Right atrium auricular region (tissue), 2 donors: ENCODE measurements at regions not wholly inside any gene's neighbourhood (a gene's known extent, or its start where the extent isn't known, plus 50 kb on each side); places are given as distances from the start of the nearest gene placed in this dataset.

Source experiments
- DNase-seq: peaks from one replicate; pipeline ENCODE4 v3.0.0-alpha.2; 2019; ENCODE audit warnings: low spot score
- H3K27ac ChIP-seq, 2 donors: fragments of 200-600 bp; sonication (generic); 1 replicate in 1 of 2; 2 replicates in 1 of 2; pipeline ENCODE4 v1.5.1; 2016 to 2019
- H3K27me3 ChIP-seq, 2 donors: fragments of 200-600 bp; sonication (generic); one replicate each; pipeline versions ENCODE4 v1.5.1 to v1.6.0; 2017 to 2019
- H3K36me3 ChIP-seq: fragments of 200-600 bp; sonication (generic); one replicate; pipeline ENCODE4 v1.5.1; 2016
- H3K4me1 ChIP-seq, 2 donors: fragments of 200-600 bp; sonication (generic); one replicate each; pipeline versions ENCODE4 v1.5.1 to v1.6.0; 2017 to 2019
- H3K4me3 ChIP-seq, 2 donors: fragments of 200-600 bp; sonication (generic); 1 replicate in 1 of 2; 2 replicates in 1 of 2; pipeline ENCODE4 v1.5.1; 2017 to 2019; ENCODE audit warnings: mild to moderate bottlenecking in 1 of 2, moderate library complexity in 1 of 2
- H3K9me3 ChIP-seq, 2 donors: fragments of 200-600 bp; sonication (generic); one replicate each; pipeline ENCODE4 v1.5.1; 2019
- CTCF ChIP-seq, 2 donors: fragments of 200-600 bp; sonication (generic); IDR thresholded peaks; one replicate each; pipeline ENCODE4 v1.5.1; 2019; ENCODE audit warnings: antibody characterized with exemption in 2 of 2

DNA sequence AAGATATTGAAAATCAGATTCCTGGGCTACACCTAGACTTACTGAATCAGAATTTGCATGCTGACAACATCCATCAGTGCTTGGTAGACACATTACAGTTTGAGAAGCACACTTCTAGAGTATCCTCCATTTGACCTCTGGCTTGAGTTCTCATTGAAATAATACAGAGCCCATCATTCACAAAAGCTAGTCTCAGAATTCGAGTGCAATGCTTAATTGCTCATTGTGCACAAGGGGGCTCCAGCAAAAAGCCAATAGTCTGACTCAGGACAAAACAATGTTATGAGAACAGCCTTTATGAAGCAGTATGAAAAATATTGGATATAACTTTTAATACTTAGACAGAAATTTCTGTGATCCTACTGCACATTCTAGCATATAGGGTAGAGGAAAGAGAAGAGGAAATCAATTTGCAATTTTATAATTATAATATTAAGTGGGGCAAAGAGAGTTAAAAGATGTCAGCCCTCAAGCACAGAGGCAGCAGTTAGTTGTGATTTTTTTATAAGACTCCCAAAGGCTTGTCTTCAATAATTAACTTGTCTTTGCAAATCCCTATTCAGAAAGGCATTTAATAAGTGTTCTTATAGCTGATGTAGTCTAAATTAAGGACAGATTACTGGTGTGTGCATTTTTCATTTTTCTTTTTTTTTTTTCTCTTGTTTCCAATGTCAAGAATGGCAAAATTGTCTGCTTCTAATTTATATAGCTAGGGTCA, 105.8 kb upstream of the ANK3 start:
- Histone ChIP-seq H3K27me3 (no peaks in the 10 kb centered on the region), H3K4me3 (no peak overlapping the region), H3K27ac (no peak overlapping the region), H3K9me3 (no peaks in the 10 kb centered on the region), H3K36me3 (no peaks in the 10 kb centered on the region), H3K4me1 (peaks cover 0 to 3% of the 10 kb centered on the region in 2 donors)
- DNase-seq = no peak
- TF ChIP-seq CTCF (IDR thresholded peaks at IDR 0.05) = no peak

DNA sequence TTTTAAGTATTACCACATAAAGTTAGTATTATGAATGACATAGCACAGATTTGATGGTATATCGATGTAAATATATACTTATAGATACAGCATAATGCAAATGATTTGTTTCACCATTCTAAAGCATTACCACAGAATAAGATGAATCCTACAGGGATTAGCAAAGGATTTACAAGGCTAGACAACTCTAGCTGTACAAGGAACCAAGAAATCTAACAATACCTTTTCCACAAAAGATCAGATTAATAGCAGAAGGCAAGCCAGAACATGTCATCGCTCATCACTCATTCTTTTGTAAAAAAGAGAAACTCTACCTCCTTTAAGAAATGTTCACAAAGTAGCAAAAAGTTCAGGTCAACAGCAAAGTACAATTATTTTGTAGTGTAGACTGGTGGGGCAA, 105.1 kb upstream of the ANK3 start:
- Histone ChIP-seq H3K9me3 (no peaks in the 10 kb centered on the region), H3K4me3 (no peak overlapping the region), H3K27me3 (no peaks in the 10 kb centered on the region), H3K27ac (no peak overlapping the region), H3K4me1 (no peaks in the 10 kb centered on the region), H3K36me3 (no peaks in the 10 kb centered on the region)
- TF ChIP-seq CTCF (IDR thresholded peaks at IDR 0.05) = no peak
- DNase-seq = no peak

GRCh38 chr10:60491162-60491561, 101.5 kb upstream of the ANK3 start:
- no peak for DNase-seq
- Histone ChIP-seq H3K27me3 (no peaks in the 10 kb centered on the region), H3K27ac (no peak overlapping the region)

DNA sequence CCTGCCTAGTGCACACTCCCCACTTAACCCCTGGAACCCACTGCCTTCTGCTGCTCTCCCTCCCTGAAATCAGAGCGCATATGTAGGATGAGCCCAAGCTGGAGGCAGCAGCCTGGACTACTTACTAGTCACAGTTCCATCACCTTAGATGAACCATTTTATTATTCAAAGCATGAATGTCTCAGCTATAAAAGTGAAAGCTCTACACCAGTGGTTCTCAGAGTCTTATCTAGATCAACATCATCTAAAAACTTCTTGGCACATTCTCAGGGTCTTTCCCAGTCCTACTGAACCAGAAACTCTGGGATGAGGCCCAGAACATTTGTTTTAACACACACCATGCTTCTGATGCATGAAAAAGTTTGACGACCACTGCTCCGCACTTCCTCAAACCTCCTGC, 100.3 kb upstream of the ANK3 start:
- DNase-seq = no peak
- Histone ChIP-seq H3K36me3 (no peaks in the 10 kb centered on the region), H3K4me3 (no peak overlapping the region), H3K4me1 (no peaks in the 10 kb centered on the region), H3K27me3 (no peaks in the 10 kb centered on the region), H3K9me3 (no peaks in the 10 kb centered on the region), H3K27ac (no peak overlapping the region)
- no peak for TF ChIP-seq CTCF (IDR thresholded peaks at IDR 0.05)

More at GRCh38 chr10:60491162-60491561, 101.5 kb upstream of the ANK3 start:
- H3K9me3 ChIP-seq = no peaks in the 10 kb centered on the region
- no peaks in the 10 kb centered on the region for H3K36me3 ChIP-seq
- TF ChIP-seq CTCF (IDR thresholded peaks at IDR 0.05) = no peak
- no peak overlapping the region for H3K4me3 ChIP-seq
- H3K4me1 ChIP-seq = no peaks in the 10 kb centered on the region

DNA sequence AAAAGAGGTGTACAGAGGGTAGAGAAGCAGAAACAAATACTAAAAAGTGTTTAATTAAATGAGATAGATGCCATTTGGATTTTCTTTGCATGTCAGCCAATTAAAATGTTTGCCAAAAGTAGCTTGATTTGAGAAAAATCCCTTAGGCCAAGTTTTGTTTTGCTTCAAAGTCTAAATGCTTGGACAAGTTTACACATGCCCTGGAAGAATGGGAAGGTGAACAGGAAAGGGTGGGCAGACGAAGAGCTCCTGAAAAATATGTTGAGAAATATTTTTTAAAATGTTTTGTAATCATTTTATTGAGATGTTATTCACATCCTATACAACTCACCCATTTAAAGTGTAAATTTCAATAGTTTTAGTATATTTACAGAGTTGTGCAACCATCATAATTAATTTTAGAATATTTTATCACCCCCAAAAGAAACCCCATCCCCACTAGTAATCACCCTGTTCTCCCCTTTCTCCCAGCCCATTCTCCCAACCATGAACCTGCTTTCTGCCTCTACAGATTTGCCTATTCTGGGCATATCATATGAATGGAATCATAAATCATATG, 98.5 kb upstream of the ANK3 start:
- no peak for TF ChIP-seq CTCF (IDR thresholded peaks at IDR 0.05)
- no peak for DNase-seq
- Histone ChIP-seq H3K36me3 (no peaks in the 10 kb centered on the region), H3K27ac (no peak overlapping the region), H3K4me1 (no peaks in the 10 kb centered on the region), H3K4me3 (no peak overlapping the region), H3K27me3 (no peaks in the 10 kb centered on the region), H3K9me3 (no peaks in the 10 kb centered on the region)

GRCh38 chr10:60487543-60487942, 97.9 kb upstream of the ANK3 start:
- no peak for DNase-seq
- Histone ChIP-seq H3K27me3 (no peaks in the 10 kb centered on the region), H3K4me1 (no peaks in the 10 kb centered on the region), H3K9me3 (no peaks in the 10 kb centered on the region), H3K36me3 (no peaks in the 10 kb centered on the region), H3K27ac (no peak overlapping the region), H3K4me3 (no peak overlapping the region)
- TF ChIP-seq CTCF (IDR thresholded peaks at IDR 0.05) = no peak
